ENCODE measurements at regions not wholly inside any gene's neighbourhood (a gene's known extent, or its start where the extent isn't known, plus 50 kb on each side); places are given as distances from the start of the nearest gene placed in this dataset.

GRCh38 chr4:11919316-11919715 lies 490.6 kb upstream of the HS3ST1 start:
- Histone ChIP-seq H3K4me3 (ENCODE audit: low read length) (no peak overlapping the region), H3K36me3 (ENCODE audit: insufficient read depth, low read length) (no peaks in the 10 kb centered on the region), H3K9ac (ENCODE audit: low read depth, low read length) (no peak overlapping the region), H3K27ac (ENCODE audit: low read depth, low read length) (no peak overlapping the region), H3K27me3 (ENCODE audit: insufficient read depth, low read length) (no peaks in the 10 kb centered on the region), H3K9me3 (ENCODE audit: insufficient read depth, low read depth, low read length) (peaks cover 3% of the 10 kb centered on the region), H3K4me1 (ENCODE audit: insufficient read depth, low read length) (0 out of 2 replicates have a peak, but pooled peaks cover 4% of the 10 kb centered on the region)
- WGBS, result 94% methylated on average over 1 of the region's 1 CpG

GRCh38 chr4:11914406-11914805 lies 485.7 kb upstream of the HS3ST1 start:
- no peaks in the 10 kb centered on the region for H3K36me3 ChIP-seq (ENCODE audit: insufficient read depth, low read length)
- WGBS, result no CpG with 5 or more reads among the region's 1 CpG
- H3K4me3 ChIP-seq (ENCODE audit: low read length), result no peak overlapping the region
- H3K9me3 ChIP-seq (ENCODE audit: insufficient read depth, low read depth, low read length), result peaks cover 3% of the 10 kb centered on the region; the same call in 1 of the 2 replicates
- no peaks in the 10 kb centered on the region for H3K27me3 ChIP-seq (ENCODE audit: insufficient read depth, low read length)
- peaks cover 8% of the 10 kb centered on the region for H3K4me1 ChIP-seq (ENCODE audit: insufficient read depth, low read length)
- H3K9ac ChIP-seq (ENCODE audit: low read depth, low read length), result no peak overlapping the region
- H3K27ac ChIP-seq (ENCODE audit: low read depth, low read length), result no peak overlapping the region

DNA sequence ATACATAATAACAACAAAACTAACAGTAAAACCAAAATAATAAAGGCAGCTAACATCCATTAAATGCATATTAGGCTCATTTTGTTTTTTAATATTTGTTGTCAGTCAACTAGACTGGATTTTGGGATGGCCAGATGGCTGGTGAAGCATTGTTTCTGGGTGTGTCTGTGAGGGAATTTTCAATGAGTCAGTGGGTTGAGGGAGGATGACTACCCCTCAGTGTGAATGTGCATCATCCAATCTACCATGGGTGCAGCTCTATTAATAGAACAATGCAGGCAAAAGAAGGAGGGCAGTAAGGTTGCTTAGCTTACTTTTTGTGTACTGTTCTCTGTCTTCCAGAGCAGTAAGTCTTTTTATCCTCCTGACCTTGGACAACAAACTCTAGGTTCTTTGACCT lies 484.2 kb upstream of the HS3ST1 start:
- H3K27me3 ChIP-seq (ENCODE audit: insufficient read depth, low read length), result no peaks in the 10 kb centered on the region
- no peak overlapping the region for H3K4me3 ChIP-seq (ENCODE audit: low read length)
- peaks cover 15% of the 10 kb centered on the region for H3K4me1 ChIP-seq (ENCODE audit: insufficient read depth, low read length)
- no peak overlapping the region for H3K9ac ChIP-seq (ENCODE audit: low read depth, low read length)
- no peaks in the 10 kb centered on the region for H3K9me3 ChIP-seq (ENCODE audit: insufficient read depth, low read depth, low read length)
- no peaks in the 10 kb centered on the region for H3K36me3 ChIP-seq (ENCODE audit: insufficient read depth, low read length)
- no peak overlapping the region for H3K27ac ChIP-seq (ENCODE audit: low read depth, low read length)

DNA sequence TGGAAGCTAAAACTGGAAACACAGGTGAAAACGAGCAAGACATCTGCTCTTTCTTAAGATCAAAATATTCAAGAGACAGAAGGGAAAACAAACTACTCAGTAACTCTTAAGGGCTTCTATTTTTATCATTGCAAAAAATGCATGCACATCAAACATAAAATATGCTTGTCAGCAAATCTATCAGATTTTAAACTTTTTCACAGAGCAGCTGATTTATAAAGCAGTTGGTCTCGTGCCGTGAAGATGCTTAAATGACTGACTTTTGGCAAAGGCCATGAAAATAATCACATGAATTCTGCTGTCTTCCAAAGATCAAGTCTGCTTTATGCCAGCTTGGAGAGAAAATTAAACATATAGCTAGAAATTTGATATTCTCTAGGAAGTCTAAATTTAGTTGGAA lies 482.1 kb upstream of the HS3ST1 start:
- WGBS, result 99% methylated on average over 3 of the region's 3 CpGs
- Histone ChIP-seq H3K27me3 (ENCODE audit: insufficient read depth, low read length) (no peaks in the 10 kb centered on the region), H3K4me1 (ENCODE audit: insufficient read depth, low read length) (peaks cover 18% of the 10 kb centered on the region), H3K9me3 (ENCODE audit: insufficient read depth, low read depth, low read length) (no peaks in the 10 kb centered on the region), H3K27ac (ENCODE audit: low read depth, low read length) (no peak overlapping the region), H3K36me3 (ENCODE audit: insufficient read depth, low read length) (no peaks in the 10 kb centered on the region), H3K9ac (ENCODE audit: low read depth, low read length) (no peak overlapping the region), H3K4me3 (ENCODE audit: low read length) (no peak overlapping the region)

- WGBS, result 34% methylated on average over 4 of the region's 4 CpGs
- no peak overlapping the region for H3K9ac ChIP-seq (ENCODE audit: low read depth, low read length)
- H3K4me1 ChIP-seq (ENCODE audit: insufficient read depth, low read length), result peaks cover 10% of the 10 kb centered on the region
- H3K4me3 ChIP-seq (ENCODE audit: low read length), result 0 out of 2 replicates have a peak overlapping the region, but pooled peaks have one; percentile 2
- no peaks in the 10 kb centered on the region for H3K27me3 ChIP-seq (ENCODE audit: insufficient read depth, low read length)
- H3K36me3 ChIP-seq (ENCODE audit: insufficient read depth, low read length), result no peaks in the 10 kb centered on the region
- no peak overlapping the region; the same call in 1 of the 2 replicates for H3K27ac ChIP-seq (ENCODE audit: low read depth, low read length)
- H3K9me3 ChIP-seq (ENCODE audit: insufficient read depth, low read depth, low read length), result no peaks in the 10 kb centered on the region
These were observed 480.0 kb upstream of the HS3ST1 start for GRCh38 chr4:11908712-11909111.

GRCh38 chr4:11908205-11908604 lies 479.5 kb upstream of the HS3ST1 start:
- 21% methylated on average over 2 of the region's 3 CpGs for WGBS
- no peak overlapping the region for H3K4me3 ChIP-seq (ENCODE audit: low read length)

GRCh38 chr4:11904846-11905739 lies 476.4 kb upstream of the HS3ST1 start:
- Histone ChIP-seq H3K27ac (ENCODE audit: low read depth, low read length) (no peak overlapping the region), H3K9me3 (ENCODE audit: insufficient read depth, low read depth, low read length) (no peaks in the 10 kb centered on the region), H3K27me3 (ENCODE audit: insufficient read depth, low read length) (no peaks in the 10 kb centered on the region), H3K4me1 (ENCODE audit: insufficient read depth, low read length) (peaks cover 10% of the 10 kb centered on the region), H3K4me3 (ENCODE audit: low read length) (no peak overlapping the region), H3K9ac (ENCODE audit: low read depth, low read length) (no peak overlapping the region), H3K36me3 (ENCODE audit: insufficient read depth, low read length) (no peaks in the 10 kb centered on the region)
- 94% methylated on average over 9 of the region's 9 CpGs for WGBS

More at GRCh38 chr4:11908205-11908604, 479.5 kb upstream of the HS3ST1 start:
- peaks cover 10% of the 10 kb centered on the region for H3K4me1 ChIP-seq (ENCODE audit: insufficient read depth, low read length)
- no peaks in the 10 kb centered on the region for H3K36me3 ChIP-seq (ENCODE audit: insufficient read depth, low read length)
- H3K9me3 ChIP-seq (ENCODE audit: insufficient read depth, low read depth, low read length), result no peaks in the 10 kb centered on the region
- H3K27ac ChIP-seq (ENCODE audit: low read depth, low read length), result no peak overlapping the region
- no peaks in the 10 kb centered on the region for H3K27me3 ChIP-seq (ENCODE audit: insufficient read depth, low read length)
- no peak overlapping the region for H3K9ac ChIP-seq (ENCODE audit: low read depth, low read length)

- no peaks in the 10 kb centered on the region for H3K9me3 ChIP-seq (ENCODE audit: insufficient read depth, low read depth, low read length)
- no peak overlapping the region for H3K4me3 ChIP-seq (ENCODE audit: low read length)
- H3K36me3 ChIP-seq (ENCODE audit: insufficient read depth, low read length), result no peaks in the 10 kb centered on the region
- H3K27me3 ChIP-seq (ENCODE audit: insufficient read depth, low read length), result no peaks in the 10 kb centered on the region
- no peak overlapping the region for H3K9ac ChIP-seq (ENCODE audit: low read depth, low read length)
- 100% methylated on average over 2 of the region's 2 CpGs for WGBS
- H3K27ac ChIP-seq (ENCODE audit: low read depth, low read length), result no peak overlapping the region
- peaks cover 10% of the 10 kb centered on the region for H3K4me1 ChIP-seq (ENCODE audit: insufficient read depth, low read length)
These were observed 475.4 kb upstream of the HS3ST1 start for GRCh38 chr4:11904117-11904535.

DNA sequence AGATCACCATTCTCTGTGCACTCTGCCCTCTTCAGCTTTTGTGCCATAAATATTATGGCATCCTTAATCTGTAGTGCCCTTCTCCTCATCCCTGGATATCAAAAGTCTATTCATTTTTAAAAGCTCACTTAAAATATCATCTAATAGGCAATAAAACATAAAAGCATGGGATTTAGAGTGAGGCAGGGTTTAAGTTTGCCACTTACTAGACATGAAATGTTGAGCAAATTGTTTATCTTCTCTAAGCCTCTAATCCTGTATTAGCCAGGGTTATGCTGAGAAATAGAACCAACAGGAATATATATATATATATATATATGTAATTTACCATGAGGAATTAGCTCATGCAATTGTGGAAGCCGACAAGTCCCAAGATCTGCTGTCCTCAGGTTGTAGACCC lies 472.4 kb upstream of the HS3ST1 start:
- Histone ChIP-seq H3K27ac (ENCODE audit: low read depth, low read length) (no peak overlapping the region), H3K4me1 (ENCODE audit: insufficient read depth, low read length) (no peaks in the 10 kb centered on the region), H3K4me3 (ENCODE audit: low read length) (no peak overlapping the region), H3K9me3 (ENCODE audit: insufficient read depth, low read depth, low read length) (peaks cover 5% of the 10 kb centered on the region; the same call in 1 of the 2 replicates), H3K9ac (ENCODE audit: low read depth, low read length) (no peak overlapping the region), H3K36me3 (ENCODE audit: insufficient read depth, low read length) (no peaks in the 10 kb centered on the region), H3K27me3 (ENCODE audit: insufficient read depth, low read length) (no peaks in the 10 kb centered on the region)
- 88% methylated on average over 1 of the region's 1 CpG for WGBS

- Histone ChIP-seq H3K27ac (ENCODE audit: low read depth, low read length) (no peak overlapping the region), H3K4me3 (ENCODE audit: low read length) (no peak overlapping the region), H3K9me3 (ENCODE audit: insufficient read depth, low read depth, low read length) (peaks cover 5% of the 10 kb centered on the region; the same call in 1 of the 2 replicates), H3K27me3 (ENCODE audit: insufficient read depth, low read length) (no peaks in the 10 kb centered on the region), H3K36me3 (ENCODE audit: insufficient read depth, low read length) (no peaks in the 10 kb centered on the region), H3K4me1 (ENCODE audit: insufficient read depth, low read length) (no peaks in the 10 kb centered on the region), H3K9ac (ENCODE audit: low read depth, low read length) (no peak overlapping the region)
- 95% methylated on average over 1 of the region's 1 CpG for WGBS
These were observed 471.7 kb upstream of the HS3ST1 start for GRCh38 chr4:11900359-11900758.

DNA sequence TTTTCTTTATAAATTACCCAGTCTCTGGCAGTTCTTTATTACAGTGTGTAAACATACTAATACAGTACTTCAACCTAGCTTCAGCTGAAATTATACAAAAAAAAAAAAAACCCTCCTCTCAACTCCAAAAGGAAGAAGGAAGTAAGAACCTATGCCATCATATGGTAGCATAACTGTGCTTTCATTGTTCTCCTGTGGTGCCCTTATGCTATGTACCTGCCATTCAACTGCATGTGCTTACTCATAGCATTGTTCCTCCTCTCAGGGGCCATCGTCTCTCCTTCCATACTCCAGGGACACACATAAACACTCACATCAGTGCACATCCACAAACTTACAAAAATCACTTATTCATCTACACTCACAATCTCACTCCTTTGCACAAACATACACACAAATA lies 470.1 kb upstream of the HS3ST1 start:
- H3K27me3 ChIP-seq (ENCODE audit: insufficient read depth, low read length), result no peaks in the 10 kb centered on the region
- H3K36me3 ChIP-seq (ENCODE audit: insufficient read depth, low read length), result no peaks in the 10 kb centered on the region
- H3K9ac ChIP-seq (ENCODE audit: low read depth, low read length), result no peak overlapping the region
- H3K27ac ChIP-seq (ENCODE audit: low read depth, low read length), result no peak overlapping the region
- H3K9me3 ChIP-seq (ENCODE audit: insufficient read depth, low read depth, low read length), result peaks cover 5% of the 10 kb centered on the region; the same call in 1 of the 2 replicates
- H3K4me1 ChIP-seq (ENCODE audit: insufficient read depth, low read length), result no peaks in the 10 kb centered on the region
- WGBS, result 92% methylated on average over 1 of the region's 1 CpG
- H3K4me3 ChIP-seq (ENCODE audit: low read length), result no peak overlapping the region
